ENCODE measurements at regions not wholly inside any gene's neighbourhood (a gene's known extent, or its start where the extent isn't known, plus 50 kb on each side); places are given as distances from the start of the nearest gene placed in this dataset.

DNA sequence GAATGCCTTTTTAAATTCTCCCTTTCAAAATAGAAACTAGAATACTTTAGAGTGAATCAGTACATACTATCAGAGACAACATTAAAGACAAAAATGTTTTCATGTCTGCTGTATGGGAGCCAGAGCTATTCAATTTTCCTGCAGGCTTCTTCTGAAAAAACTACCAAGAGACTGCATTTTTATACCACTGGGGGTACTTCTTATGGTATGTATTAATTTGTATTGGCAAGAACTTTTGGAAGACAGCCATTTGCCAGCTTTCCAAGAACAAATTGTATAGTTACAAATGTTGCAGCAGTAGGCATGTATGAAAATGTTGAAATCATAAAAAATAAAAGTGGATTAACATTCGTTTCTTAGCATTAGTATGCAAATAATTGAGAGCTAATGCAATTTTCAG lies 1010.0 kb upstream of the CADM2 start:
- Mint-ChIP-seq H3K27ac (no peak overlapping the region), H3K9me3 (peaks cover 4% of the 10 kb centered on the region; the same call in 1 of the 2 replicates), H3K4me3 (no peak overlapping the region), H3K4me1 (ENCODE audit: low read depth) (no peaks in the 10 kb centered on the region), H3K36me3 (ENCODE audit: low read depth) (no peaks in the 10 kb centered on the region), H3K27me3 (ENCODE audit: insufficient read depth) (no peaks in the 10 kb centered on the region; the same call in 1 of the 2 replicates)
- TF ChIP-seq, protein P1, sequence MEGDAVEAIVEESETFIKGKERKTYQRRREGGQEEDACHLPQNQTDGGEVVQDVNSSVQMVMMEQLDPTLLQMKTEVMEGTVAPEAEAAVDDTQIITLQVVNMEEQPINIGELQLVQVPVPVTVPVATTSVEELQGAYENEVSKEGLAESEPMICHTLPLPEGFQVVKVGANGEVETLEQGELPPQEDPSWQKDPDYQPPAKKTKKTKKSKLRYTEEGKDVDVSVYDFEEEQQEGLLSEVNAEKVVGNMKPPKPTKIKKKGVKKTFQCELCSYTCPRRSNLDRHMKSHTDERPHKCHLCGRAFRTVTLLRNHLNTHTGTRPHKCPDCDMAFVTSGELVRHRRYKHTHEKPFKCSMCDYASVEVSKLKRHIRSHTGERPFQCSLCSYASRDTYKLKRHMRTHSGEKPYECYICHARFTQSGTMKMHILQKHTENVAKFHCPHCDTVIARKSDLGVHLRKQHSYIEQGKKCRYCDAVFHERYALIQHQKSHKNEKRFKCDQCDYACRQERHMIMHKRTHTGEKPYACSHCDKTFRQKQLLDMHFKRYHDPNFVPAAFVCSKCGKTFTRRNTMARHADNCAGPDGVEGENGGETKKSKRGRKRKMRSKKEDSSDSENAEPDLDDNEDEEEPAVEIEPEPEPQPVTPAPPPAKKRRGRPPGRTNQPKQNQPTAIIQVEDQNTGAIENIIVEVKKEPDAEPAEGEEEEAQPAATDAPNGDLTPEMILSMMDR (IDR thresholded peaks at IDR 0.05): no peak
- no peak for DNase-seq

DNA sequence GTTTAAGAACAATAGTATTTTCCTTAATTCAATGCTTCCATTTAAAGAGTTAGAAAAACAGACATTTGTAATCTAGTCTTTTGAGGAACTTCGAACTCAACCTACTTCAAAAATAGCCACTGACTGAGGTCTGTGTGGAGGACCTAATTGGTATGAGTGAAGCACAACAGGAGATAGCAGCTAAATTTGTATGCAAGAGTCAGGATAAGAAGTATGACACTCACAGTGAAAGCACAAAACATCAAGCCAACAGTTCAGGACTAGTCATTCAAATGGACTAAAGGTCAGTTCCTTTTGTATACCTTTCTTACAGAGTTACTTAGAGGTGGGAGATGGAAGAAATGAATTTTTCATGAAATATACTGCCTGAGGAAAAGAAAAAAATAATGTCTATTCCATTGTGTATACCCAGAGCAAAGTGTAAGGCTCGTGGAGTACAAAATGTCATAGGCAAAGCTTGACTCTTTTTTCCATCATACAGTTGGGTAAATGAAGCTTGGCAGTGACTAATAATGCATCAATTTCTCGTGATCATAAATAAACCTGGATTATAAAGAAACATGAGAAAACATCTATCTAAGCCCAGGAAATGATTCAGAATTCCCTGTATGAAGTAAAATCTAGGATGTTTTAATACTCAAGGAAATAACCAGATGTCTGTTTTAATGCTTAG lies 1005.2 kb upstream of the CADM2 start:
- Mint-ChIP-seq H3K36me3 (ENCODE audit: low read depth) (no peaks in the 10 kb centered on the region), H3K4me3 (no peak overlapping the region), H3K4me1 (ENCODE audit: low read depth) (no peaks in the 10 kb centered on the region), H3K27me3 (ENCODE audit: insufficient read depth) (no peaks in the 10 kb centered on the region; the same call in 1 of the 2 replicates), H3K9me3 (peaks cover 11% of the 10 kb centered on the region), H3K27ac (no peak overlapping the region)
- TF ChIP-seq, protein P1 (IDR thresholded peaks at IDR 0.05): no peak
- DNase-seq: no peak

DNA sequence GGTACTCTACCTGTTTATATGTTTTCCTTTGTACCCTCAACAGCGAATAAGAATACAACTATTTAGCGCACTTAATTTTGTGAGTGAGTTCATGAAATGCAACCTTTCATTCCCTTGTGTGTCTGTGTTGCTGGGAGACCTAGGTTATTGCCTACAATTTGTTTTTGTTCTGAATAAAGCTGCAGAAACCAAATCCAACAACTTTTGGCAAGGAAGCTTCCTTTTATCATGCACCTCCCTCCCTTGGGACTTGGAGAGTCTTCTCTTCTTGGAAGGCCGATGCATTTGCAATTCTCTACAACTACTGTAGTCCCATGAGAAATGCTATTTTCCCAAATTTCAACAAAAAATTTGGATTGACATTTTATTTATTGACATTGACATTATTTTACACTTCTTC lies 1002.4 kb upstream of the CADM2 start:
- no peak overlapping the region for H3K27ac Mint-ChIP-seq
- no peaks in the 10 kb centered on the region; the same call in 1 of the 2 replicates for H3K27me3 Mint-ChIP-seq (ENCODE audit: insufficient read depth)
- no peaks in the 10 kb centered on the region for H3K36me3 Mint-ChIP-seq (ENCODE audit: low read depth)
- no peak for DNase-seq
- no peaks in the 10 kb centered on the region for H3K4me1 Mint-ChIP-seq (ENCODE audit: low read depth)
- peaks cover 11% of the 10 kb centered on the region for H3K9me3 Mint-ChIP-seq
- TF ChIP-seq, protein P1 (IDR thresholded peaks at IDR 0.05): no peak
- no peak overlapping the region for H3K4me3 Mint-ChIP-seq

DNA sequence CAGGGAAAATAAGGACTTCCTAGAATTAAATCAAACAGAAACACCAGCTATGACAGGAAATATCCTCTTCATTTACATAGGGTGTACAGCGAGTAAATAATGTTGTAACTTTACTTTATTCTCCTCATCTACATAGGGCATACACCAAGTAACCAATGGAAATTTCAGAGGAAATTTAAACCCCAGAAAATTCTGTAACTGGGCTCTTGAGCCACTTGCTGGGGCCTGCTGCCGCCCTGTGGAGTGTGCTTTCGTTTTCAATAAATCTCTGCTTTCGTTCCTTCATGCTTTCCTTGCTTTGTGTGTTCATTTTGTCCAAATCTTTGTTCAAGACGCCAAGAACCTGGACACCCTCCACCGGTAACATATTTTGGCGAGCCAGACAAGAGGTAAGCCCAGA lies 990.4 kb upstream of the CADM2 start:
- Mint-ChIP-seq H3K9me3 (no peaks in the 10 kb centered on the region; the same call in 1 of the 2 replicates), H3K27me3 (ENCODE audit: insufficient read depth) (no peaks in the 10 kb centered on the region), H3K4me3 (no peak overlapping the region; the same call in 1 of the 2 replicates), H3K27ac (no peak overlapping the region), H3K36me3 (ENCODE audit: low read depth) (no peaks in the 10 kb centered on the region), H3K4me1 (ENCODE audit: low read depth) (no peaks in the 10 kb centered on the region)
- no peak for DNase-seq
- TF ChIP-seq, protein P1 (IDR thresholded peaks at IDR 0.05): no peak; the same call in 1 of the 2 replicates

DNA sequence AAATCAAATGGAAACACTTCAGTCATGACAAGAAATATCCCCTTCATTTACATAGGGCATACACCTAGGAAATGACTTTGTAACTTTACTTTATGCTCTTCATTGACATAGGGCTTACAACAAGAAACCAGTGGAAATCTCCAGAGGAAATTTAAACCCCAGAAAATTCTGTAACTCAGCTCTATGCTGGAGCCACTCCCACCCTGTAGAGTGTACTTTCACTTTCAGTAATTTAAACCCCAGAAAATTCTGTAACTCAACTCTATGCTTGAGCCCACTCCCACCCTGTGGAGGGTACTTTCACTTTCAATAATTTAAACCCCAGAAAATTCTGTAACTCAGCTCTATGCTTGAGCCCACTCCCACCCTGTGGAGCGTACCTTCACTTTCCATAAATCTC lies 987.1 kb upstream of the CADM2 start:
- H3K27me3 Mint-ChIP-seq (ENCODE audit: insufficient read depth): no peaks in the 10 kb centered on the region
- no peaks in the 10 kb centered on the region for H3K4me1 Mint-ChIP-seq (ENCODE audit: low read depth)
- peak overlapping the region; percentile 16 for H3K4me3 Mint-ChIP-seq
- no peaks in the 10 kb centered on the region for H3K36me3 Mint-ChIP-seq (ENCODE audit: low read depth)
- TF ChIP-seq, protein P1 (IDR thresholded peaks at IDR 0.05): no peak
- no peak for DNase-seq
- no peak overlapping the region for H3K27ac Mint-ChIP-seq
- peaks cover 6% of the 10 kb centered on the region; the same call in 1 of the 2 replicates for H3K9me3 Mint-ChIP-seq
